ENCODE measurements at regions not wholly inside any gene's neighbourhood (a gene's known extent, or its start where the extent isn't known, plus 50 kb on each side); places are given as distances from the start of the nearest gene placed in this dataset.

DNA sequence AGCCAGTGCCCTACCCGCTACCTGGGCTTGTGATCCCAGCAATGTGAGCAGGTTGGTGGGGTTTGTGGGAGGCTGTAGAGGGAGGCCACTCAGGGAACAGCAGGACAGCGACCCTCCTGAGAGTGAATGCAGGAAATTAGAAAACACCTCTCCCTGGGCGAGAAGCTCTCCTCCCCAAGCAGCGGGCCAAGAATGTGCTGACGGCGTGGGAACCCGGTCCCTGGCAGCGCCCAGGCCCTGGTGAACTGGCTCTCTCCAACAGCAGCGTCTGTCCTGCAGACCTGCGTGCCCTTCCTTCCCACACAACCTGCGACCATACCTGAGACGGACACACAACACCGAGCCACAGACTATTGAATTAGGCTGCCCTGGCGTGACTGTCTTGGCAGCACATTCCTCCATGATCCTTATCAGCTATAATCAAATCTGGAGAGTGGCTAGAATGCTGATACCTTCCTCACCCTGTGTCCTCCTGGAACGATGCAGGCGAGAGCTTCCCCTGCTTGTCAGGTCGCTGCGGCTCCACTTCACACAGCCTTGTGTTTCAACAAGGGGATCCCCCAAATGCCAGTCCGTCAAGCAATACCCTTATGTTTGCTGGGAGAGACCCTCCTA is 114.8 kb upstream of the GSC start (continued):
- TF ChIP-seq, protein P1, sequence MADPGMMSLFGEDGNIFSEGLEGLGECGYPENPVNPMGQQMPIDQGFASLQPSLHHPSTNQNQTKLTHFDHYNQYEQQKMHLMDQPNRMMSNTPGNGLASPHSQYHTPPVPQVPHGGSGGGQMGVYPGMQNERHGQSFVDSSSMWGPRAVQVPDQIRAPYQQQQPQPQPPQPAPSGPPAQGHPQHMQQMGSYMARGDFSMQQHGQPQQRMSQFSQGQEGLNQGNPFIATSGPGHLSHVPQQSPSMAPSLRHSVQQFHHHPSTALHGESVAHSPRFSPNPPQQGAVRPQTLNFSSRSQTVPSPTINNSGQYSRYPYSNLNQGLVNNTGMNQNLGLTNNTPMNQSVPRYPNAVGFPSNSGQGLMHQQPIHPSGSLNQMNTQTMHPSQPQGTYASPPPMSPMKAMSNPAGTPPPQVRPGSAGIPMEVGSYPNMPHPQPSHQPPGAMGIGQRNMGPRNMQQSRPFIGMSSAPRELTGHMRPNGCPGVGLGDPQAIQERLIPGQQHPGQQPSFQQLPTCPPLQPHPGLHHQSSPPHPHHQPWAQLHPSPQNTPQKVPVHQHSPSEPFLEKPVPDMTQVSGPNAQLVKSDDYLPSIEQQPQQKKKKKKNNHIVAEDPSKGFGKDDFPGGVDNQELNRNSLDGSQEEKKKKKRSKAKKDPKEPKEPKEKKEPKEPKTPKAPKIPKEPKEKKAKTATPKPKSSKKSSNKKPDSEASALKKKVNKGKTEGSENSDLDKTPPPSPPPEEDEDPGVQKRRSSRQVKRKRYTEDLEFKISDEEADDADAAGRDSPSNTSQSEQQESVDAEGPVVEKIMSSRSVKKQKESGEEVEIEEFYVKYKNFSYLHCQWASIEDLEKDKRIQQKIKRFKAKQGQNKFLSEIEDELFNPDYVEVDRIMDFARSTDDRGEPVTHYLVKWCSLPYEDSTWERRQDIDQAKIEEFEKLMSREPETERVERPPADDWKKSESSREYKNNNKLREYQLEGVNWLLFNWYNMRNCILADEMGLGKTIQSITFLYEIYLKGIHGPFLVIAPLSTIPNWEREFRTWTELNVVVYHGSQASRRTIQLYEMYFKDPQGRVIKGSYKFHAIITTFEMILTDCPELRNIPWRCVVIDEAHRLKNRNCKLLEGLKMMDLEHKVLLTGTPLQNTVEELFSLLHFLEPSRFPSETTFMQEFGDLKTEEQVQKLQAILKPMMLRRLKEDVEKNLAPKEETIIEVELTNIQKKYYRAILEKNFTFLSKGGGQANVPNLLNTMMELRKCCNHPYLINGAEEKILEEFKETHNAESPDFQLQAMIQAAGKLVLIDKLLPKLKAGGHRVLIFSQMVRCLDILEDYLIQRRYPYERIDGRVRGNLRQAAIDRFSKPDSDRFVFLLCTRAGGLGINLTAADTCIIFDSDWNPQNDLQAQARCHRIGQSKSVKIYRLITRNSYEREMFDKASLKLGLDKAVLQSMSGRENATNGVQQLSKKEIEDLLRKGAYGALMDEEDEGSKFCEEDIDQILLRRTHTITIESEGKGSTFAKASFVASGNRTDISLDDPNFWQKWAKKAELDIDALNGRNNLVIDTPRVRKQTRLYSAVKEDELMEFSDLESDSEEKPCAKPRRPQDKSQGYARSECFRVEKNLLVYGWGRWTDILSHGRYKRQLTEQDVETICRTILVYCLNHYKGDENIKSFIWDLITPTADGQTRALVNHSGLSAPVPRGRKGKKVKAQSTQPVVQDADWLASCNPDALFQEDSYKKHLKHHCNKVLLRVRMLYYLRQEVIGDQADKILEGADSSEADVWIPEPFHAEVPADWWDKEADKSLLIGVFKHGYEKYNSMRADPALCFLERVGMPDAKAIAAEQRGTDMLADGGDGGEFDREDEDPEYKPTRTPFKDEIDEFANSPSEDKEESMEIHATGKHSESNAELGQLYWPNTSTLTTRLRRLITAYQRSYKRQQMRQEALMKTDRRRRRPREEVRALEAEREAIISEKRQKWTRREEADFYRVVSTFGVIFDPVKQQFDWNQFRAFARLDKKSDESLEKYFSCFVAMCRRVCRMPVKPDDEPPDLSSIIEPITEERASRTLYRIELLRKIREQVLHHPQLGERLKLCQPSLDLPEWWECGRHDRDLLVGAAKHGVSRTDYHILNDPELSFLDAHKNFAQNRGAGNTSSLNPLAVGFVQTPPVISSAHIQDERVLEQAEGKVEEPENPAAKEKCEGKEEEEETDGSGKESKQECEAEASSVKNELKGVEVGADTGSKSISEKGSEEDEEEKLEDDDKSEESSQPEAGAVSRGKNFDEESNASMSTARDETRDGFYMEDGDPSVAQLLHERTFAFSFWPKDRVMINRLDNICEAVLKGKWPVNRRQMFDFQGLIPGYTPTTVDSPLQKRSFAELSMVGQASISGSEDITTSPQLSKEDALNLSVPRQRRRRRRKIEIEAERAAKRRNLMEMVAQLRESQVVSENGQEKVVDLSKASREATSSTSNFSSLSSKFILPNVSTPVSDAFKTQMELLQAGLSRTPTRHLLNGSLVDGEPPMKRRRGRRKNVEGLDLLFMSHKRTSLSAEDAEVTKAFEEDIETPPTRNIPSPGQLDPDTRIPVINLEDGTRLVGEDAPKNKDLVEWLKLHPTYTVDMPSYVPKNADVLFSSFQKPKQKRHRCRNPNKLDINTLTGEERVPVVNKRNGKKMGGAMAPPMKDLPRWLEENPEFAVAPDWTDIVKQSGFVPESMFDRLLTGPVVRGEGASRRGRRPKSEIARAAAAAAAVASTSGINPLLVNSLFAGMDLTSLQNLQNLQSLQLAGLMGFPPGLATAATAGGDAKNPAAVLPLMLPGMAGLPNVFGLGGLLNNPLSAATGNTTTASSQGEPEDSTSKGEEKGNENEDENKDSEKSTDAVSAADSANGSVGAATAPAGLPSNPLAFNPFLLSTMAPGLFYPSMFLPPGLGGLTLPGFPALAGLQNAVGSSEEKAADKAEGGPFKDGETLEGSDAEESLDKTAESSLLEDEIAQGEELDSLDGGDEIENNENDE (IDR thresholded peaks at IDR 0.05; ENCODE audit: insufficient replicate concordance, low read length) = no peak
- TF ChIP-seq KDM1A (IDR thresholded peaks at IDR 0.05; ENCODE audit: borderline replicate concordance, low read length) (no peak), RNF2 (IDR thresholded peaks at IDR 0.05; ENCODE audit: borderline replicate concordance, low read depth, low read length, missing control alignments, poor library complexity, severe bottlenecking) (no peak), CBX5 (IDR thresholded peaks at IDR 0.05; ENCODE audit: low read depth, low read length) (no peak), TEAD4 (IDR thresholded peaks at IDR 0.05; ENCODE audit: low read depth, low read length) (no peak), EZH2 (IDR thresholded peaks at IDR 0.05; ENCODE audit: low read depth, low read length, severe bottlenecking) (no peak)

Measured in H1 (cell line).